Panc1 (cell line): ENCODE measurements at regions not wholly inside any gene's neighbourhood (a gene's known extent, or its start where the extent isn't known, plus 50 kb on each side); places are given as distances from the start of the nearest gene placed in this dataset.

Source experiments
- POLR2AphosphoS5 ChIP-seq: IDR thresholded peaks from 2 replicates; pipeline ENCODE4 v1.6.1; 2012; ENCODE audit warnings: mild to moderate bottlenecking, low read depth, low read length, moderate library complexity
- SIN3A ChIP-seq: IDR thresholded peaks from 2 replicates; pipeline ENCODE4 v1.6.1; 2012; ENCODE audit warnings: low read depth, mild to moderate bottlenecking, low read length, moderate library complexity, borderline replicate concordance; ENCODE audit not compliant: insufficient read depth
- TF ChIP-seq, protein P1 (sequence below): fragments of 450-650 bp; IDR thresholded peaks from 2 replicates; pipeline ENCODE4 v1.5.1; 2017; ENCODE audit warnings: mild to moderate bottlenecking
- TF ChIP-seq, protein P2 (sequence below), 2 experiments: IDR thresholded peaks; 2 replicates each; pipeline ENCODE4 v1.6.1; 2011 to 2012; ENCODE audit warnings: low read depth in 2 of 2, control low read depth in 1 of 2, low read length in 1 of 2, mild to moderate bottlenecking in 1 of 2, moderate library complexity in 1 of 2; ENCODE audit not compliant: insufficient read depth in 1 of 2

DNA sequence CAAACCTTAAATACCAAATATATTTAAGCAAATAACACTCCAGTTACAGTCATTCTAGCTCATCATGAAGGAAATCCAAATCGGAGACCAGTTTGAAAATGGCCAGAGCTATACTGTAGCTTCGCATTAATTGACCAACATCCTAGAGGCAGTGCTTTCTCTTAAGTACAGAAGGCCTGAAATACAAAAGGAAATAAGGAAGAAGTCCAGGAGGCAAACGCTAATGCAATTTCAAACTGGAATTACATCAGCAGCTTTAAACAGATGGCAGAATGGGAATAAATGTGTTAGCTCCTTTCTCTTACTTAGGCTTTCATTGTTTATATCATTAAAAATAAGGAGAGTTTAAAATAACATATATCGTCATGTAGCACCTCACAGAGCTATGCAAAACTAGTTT is 197.0 kb downstream of the SEC61B start:
- TF ChIP-seq, protein P1, sequence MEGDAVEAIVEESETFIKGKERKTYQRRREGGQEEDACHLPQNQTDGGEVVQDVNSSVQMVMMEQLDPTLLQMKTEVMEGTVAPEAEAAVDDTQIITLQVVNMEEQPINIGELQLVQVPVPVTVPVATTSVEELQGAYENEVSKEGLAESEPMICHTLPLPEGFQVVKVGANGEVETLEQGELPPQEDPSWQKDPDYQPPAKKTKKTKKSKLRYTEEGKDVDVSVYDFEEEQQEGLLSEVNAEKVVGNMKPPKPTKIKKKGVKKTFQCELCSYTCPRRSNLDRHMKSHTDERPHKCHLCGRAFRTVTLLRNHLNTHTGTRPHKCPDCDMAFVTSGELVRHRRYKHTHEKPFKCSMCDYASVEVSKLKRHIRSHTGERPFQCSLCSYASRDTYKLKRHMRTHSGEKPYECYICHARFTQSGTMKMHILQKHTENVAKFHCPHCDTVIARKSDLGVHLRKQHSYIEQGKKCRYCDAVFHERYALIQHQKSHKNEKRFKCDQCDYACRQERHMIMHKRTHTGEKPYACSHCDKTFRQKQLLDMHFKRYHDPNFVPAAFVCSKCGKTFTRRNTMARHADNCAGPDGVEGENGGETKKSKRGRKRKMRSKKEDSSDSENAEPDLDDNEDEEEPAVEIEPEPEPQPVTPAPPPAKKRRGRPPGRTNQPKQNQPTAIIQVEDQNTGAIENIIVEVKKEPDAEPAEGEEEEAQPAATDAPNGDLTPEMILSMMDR = no peak
- TF ChIP-seq SIN3A = no peak
- no peak for TF ChIP-seq POLR2AphosphoS5
- TF ChIP-seq, protein P2, sequence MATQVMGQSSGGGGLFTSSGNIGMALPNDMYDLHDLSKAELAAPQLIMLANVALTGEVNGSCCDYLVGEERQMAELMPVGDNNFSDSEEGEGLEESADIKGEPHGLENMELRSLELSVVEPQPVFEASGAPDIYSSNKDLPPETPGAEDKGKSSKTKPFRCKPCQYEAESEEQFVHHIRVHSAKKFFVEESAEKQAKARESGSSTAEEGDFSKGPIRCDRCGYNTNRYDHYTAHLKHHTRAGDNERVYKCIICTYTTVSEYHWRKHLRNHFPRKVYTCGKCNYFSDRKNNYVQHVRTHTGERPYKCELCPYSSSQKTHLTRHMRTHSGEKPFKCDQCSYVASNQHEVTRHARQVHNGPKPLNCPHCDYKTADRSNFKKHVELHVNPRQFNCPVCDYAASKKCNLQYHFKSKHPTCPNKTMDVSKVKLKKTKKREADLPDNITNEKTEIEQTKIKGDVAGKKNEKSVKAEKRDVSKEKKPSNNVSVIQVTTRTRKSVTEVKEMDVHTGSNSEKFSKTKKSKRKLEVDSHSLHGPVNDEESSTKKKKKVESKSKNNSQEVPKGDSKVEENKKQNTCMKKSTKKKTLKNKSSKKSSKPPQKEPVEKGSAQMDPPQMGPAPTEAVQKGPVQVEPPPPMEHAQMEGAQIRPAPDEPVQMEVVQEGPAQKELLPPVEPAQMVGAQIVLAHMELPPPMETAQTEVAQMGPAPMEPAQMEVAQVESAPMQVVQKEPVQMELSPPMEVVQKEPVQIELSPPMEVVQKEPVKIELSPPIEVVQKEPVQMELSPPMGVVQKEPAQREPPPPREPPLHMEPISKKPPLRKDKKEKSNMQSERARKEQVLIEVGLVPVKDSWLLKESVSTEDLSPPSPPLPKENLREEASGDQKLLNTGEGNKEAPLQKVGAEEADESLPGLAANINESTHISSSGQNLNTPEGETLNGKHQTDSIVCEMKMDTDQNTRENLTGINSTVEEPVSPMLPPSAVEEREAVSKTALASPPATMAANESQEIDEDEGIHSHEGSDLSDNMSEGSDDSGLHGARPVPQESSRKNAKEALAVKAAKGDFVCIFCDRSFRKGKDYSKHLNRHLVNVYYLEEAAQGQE (IDR thresholded peaks at IDR 0.05; ENCODE audit: insufficient read depth in 1 of 2, low read depth in 2 of 2, low read length in 1 of 2) = no peak
